ENCODE measurements at regions not wholly inside any gene's neighbourhood (a gene's known extent, or its start where the extent isn't known, plus 50 kb on each side); places are given as distances from the start of the nearest gene placed in this dataset.
"Not testable (repeated sequence)": the region's sequence is repeated elsewhere in the genome, so short reads cannot be mapped to it uniquely, and the experiment has no call there.

GRCh38 chr5:71401564-71401963 is 53.9 kb upstream of the BDP1 start:
- TF ChIP-seq, protein P1, sequence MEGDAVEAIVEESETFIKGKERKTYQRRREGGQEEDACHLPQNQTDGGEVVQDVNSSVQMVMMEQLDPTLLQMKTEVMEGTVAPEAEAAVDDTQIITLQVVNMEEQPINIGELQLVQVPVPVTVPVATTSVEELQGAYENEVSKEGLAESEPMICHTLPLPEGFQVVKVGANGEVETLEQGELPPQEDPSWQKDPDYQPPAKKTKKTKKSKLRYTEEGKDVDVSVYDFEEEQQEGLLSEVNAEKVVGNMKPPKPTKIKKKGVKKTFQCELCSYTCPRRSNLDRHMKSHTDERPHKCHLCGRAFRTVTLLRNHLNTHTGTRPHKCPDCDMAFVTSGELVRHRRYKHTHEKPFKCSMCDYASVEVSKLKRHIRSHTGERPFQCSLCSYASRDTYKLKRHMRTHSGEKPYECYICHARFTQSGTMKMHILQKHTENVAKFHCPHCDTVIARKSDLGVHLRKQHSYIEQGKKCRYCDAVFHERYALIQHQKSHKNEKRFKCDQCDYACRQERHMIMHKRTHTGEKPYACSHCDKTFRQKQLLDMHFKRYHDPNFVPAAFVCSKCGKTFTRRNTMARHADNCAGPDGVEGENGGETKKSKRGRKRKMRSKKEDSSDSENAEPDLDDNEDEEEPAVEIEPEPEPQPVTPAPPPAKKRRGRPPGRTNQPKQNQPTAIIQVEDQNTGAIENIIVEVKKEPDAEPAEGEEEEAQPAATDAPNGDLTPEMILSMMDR (conservative IDR thresholded peaks at IDR 0.05; ENCODE audit: low read depth in 2 of 2): not testable (repeated sequence)
- TF ChIP-seq EZH2 (IDR thresholded peaks at IDR 0.05; ENCODE audit: low read depth, unreplicated experiment); NANOG (IDR thresholded peaks at IDR 0.05; ENCODE audit: borderline replicate concordance); POLR2AphosphoS5 (IDR thresholded peaks at IDR 0.05; ENCODE audit: low read depth); CREB1 (CRISPR knock-in tag; IDR thresholded peaks at IDR 0.05; ENCODE audit: low read depth); REST (IDR thresholded peaks at IDR 0.05; ENCODE audit: unreplicated experiment); ZNF114 (CRISPR knock-in tag; IDR thresholded peaks at IDR 0.05): not testable (repeated sequence)

Measured in GM23338 (cell line).